ENCODE measurements at regions not wholly inside any gene's neighbourhood (a gene's known extent, or its start where the extent isn't known, plus 50 kb on each side); places are given as distances from the start of the nearest gene placed in this dataset.

DNA sequence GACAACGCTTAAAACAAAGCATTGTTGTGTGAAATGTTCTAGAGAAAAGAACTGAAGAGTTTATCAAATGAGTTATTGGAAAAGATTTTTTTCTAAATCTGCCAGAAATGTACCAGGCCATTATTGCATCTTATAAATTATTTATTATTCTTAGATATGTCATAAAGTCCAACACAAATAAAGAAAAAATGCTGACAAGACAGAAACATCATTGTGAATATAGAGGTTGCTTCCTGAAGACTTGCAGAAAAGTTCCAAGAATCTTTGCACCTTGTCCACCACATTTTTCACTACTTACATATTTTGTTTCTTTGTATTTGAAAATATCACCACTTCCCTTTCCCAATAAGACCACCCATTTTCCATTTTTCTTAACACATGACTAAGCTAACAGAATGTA is 545.8 kb downstream of the IQCM start:
- no peaks in the 10 kb centered on the region for H3K36me3 ChIP-seq (ENCODE audit: control insufficient read depth, insufficient read depth, low read length)
- no peak overlapping the region for H3K4me3 ChIP-seq (ENCODE audit: insufficient read depth, low read depth, low read length)
- no peaks in the 10 kb centered on the region for H3K27me3 ChIP-seq (ENCODE audit: control insufficient read depth, insufficient read depth, low read length, poor library complexity, severe bottlenecking)
- WGBS, 2 experiments = 97 to 100% methylated on average over 1 of the region's 1 CpG
- no peak overlapping the region for H3K27ac ChIP-seq (ENCODE audit: insufficient read depth, low read depth, low read length, poor library complexity, severe bottlenecking)
- H3K4me1 ChIP-seq (ENCODE audit: control insufficient read depth, insufficient read depth, low read length) = no peaks in the 10 kb centered on the region
- no peaks in the 10 kb centered on the region for H3K9me3 ChIP-seq (ENCODE audit: control insufficient read depth, low read length)

GRCh38 chr4:149266301-149266700 is 549.3 kb downstream of the IQCM start:
- Histone ChIP-seq H3K36me3 (ENCODE audit: control insufficient read depth, insufficient read depth, low read length) (no peaks in the 10 kb centered on the region), H3K9me3 (ENCODE audit: control insufficient read depth, low read length) (no peaks in the 10 kb centered on the region), H3K27me3 (ENCODE audit: control insufficient read depth, insufficient read depth, low read length, poor library complexity, severe bottlenecking) (no peaks in the 10 kb centered on the region), H3K4me1 (ENCODE audit: control insufficient read depth, insufficient read depth, low read length) (no peaks in the 10 kb centered on the region), H3K27ac (ENCODE audit: insufficient read depth, low read depth, low read length, poor library complexity, severe bottlenecking) (no peak overlapping the region), H3K4me3 (ENCODE audit: insufficient read depth, low read depth, low read length) (no peak overlapping the region)
- WGBS, 2 experiments = 100% methylated on average over 2 of the region's 3 CpGs

DNA sequence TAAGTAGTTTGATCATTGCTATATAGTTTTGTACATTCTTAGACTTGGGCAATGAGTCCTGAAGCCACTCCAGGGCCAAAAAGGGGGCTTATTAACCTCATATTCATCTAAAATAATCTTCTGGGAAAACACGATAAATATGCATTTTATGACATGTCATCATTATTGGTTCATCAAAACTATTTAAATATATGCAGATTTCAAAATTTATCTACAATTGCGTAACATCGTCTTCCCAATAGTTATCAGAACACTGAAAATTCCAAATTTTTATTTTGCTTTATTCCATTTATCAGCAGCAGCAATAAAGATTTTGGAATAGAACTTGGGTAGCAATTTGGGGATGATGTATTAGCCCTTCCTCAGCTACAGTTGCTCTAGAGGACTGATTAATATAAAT is 550.0 kb downstream of the IQCM start:
- WGBS, 2 experiments = 97% methylated on average over 3 of the region's 3 CpGs; no CpG with 5 or more reads in 1 of the 2 experiments

GRCh38 chr4:149264093-149264733 is 551.4 kb downstream of the IQCM start:
- no peak overlapping the region for H3K27ac ChIP-seq (ENCODE audit: insufficient read depth, low read depth, low read length, poor library complexity, severe bottlenecking)
- no peaks in the 10 kb centered on the region for H3K36me3 ChIP-seq (ENCODE audit: control insufficient read depth, insufficient read depth, low read length)
- no peak overlapping the region for H3K4me3 ChIP-seq (ENCODE audit: insufficient read depth, low read depth, low read length)
- 31% methylated on average over 2 of the region's 2 CpGs; no CpG with 5 or more reads in 1 of the 2 experiments for WGBS, 2 experiments
- H3K9me3 ChIP-seq (ENCODE audit: control insufficient read depth, low read length) = no peaks in the 10 kb centered on the region
- no peaks in the 10 kb centered on the region for H3K4me1 ChIP-seq (ENCODE audit: control insufficient read depth, insufficient read depth, low read length)
- H3K27me3 ChIP-seq (ENCODE audit: control insufficient read depth, insufficient read depth, low read length, poor library complexity, severe bottlenecking) = no peaks in the 10 kb centered on the region

More for the DNA sequence above, 550.0 kb downstream of the IQCM start:
- H3K4me3 ChIP-seq (ENCODE audit: insufficient read depth, low read depth, low read length) = no peak overlapping the region
- no peaks in the 10 kb centered on the region for H3K9me3 ChIP-seq (ENCODE audit: control insufficient read depth, low read length)
- no peak overlapping the region for H3K27ac ChIP-seq (ENCODE audit: insufficient read depth, low read depth, low read length, poor library complexity, severe bottlenecking)
- no peaks in the 10 kb centered on the region for H3K4me1 ChIP-seq (ENCODE audit: control insufficient read depth, insufficient read depth, low read length)
- H3K27me3 ChIP-seq (ENCODE audit: control insufficient read depth, insufficient read depth, low read length, poor library complexity, severe bottlenecking) = no peaks in the 10 kb centered on the region
- no peaks in the 10 kb centered on the region for H3K36me3 ChIP-seq (ENCODE audit: control insufficient read depth, insufficient read depth, low read length)

GRCh38 chr4:149248191-149248764 is 567.4 kb downstream of the IQCM start:
- Histone ChIP-seq H3K4me3 (ENCODE audit: insufficient read depth, low read depth, low read length) (no peak overlapping the region), H3K4me1 (ENCODE audit: control insufficient read depth, insufficient read depth, low read length) (no peaks in the 10 kb centered on the region), H3K27ac (ENCODE audit: insufficient read depth, low read depth, low read length, poor library complexity, severe bottlenecking) (no peak overlapping the region), H3K36me3 (ENCODE audit: control insufficient read depth, insufficient read depth, low read length) (no peaks in the 10 kb centered on the region), H3K27me3 (ENCODE audit: control insufficient read depth, insufficient read depth, low read length, poor library complexity, severe bottlenecking) (no peaks in the 10 kb centered on the region), H3K9me3 (ENCODE audit: control insufficient read depth, low read length) (no peaks in the 10 kb centered on the region)
- WGBS, 2 experiments = 77 to 83% methylated on average over 1 of the region's 1 CpG

DNA sequence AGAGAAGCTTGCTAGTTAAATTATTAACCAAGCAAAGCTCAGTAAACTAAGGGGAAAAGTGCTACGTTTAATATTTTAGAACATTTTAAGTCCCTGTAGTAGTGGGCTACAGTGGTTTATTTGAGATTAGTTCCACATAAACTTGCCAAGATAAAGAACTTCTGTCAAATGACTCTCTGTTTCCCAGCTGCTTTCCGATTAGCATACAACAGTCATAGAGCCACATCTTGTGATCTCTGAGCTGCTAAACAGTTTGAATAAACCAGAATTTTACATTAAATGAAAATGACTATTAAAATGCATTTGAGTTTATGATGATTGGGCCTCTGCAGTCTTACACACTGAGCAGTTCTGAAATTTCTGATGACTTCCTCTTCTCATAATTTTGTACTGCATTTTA is 568.5 kb downstream of the IQCM start:
- H3K4me1 ChIP-seq (ENCODE audit: control insufficient read depth, insufficient read depth, low read length) = no peaks in the 10 kb centered on the region
- no peak overlapping the region for H3K4me3 ChIP-seq (ENCODE audit: insufficient read depth, low read depth, low read length)
- H3K9me3 ChIP-seq (ENCODE audit: control insufficient read depth, low read length) = no peaks in the 10 kb centered on the region
- no peaks in the 10 kb centered on the region for H3K27me3 ChIP-seq (ENCODE audit: control insufficient read depth, insufficient read depth, low read length, poor library complexity, severe bottlenecking)
- no peaks in the 10 kb centered on the region for H3K36me3 ChIP-seq (ENCODE audit: control insufficient read depth, insufficient read depth, low read length)
- no peak overlapping the region for H3K27ac ChIP-seq (ENCODE audit: insufficient read depth, low read depth, low read length, poor library complexity, severe bottlenecking)
- WGBS, 2 experiments = 88 to 100% methylated on average over 2 of the region's 2 CpGs

DNA sequence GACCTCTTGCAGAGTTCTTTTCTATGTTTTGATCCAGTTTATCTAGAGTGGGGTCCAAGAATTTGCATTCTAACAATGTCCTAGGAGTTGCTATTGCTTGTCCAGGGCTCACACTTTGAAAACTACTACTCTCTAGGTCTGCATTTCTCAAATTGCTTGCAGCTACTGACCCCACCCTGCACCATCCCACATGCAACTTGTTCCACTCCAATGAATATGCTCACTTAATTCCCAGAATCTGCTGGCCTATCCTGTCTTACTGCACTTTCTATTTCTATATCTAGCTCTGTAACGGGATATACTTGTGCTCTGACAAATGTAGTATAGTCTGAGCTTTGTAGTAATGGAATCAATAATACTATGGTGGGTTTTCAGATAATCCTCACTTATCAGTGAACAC is 570.3 kb downstream of the IQCM start:
- Histone ChIP-seq H3K4me3 (ENCODE audit: insufficient read depth, low read depth, low read length) (no peak overlapping the region), H3K27me3 (ENCODE audit: control insufficient read depth, insufficient read depth, low read length, poor library complexity, severe bottlenecking) (no peaks in the 10 kb centered on the region), H3K36me3 (ENCODE audit: control insufficient read depth, insufficient read depth, low read length) (no peaks in the 10 kb centered on the region), H3K4me1 (ENCODE audit: control insufficient read depth, insufficient read depth, low read length) (no peaks in the 10 kb centered on the region), H3K27ac (ENCODE audit: insufficient read depth, low read depth, low read length, poor library complexity, severe bottlenecking) (no peak overlapping the region), H3K9me3 (ENCODE audit: control insufficient read depth, low read length) (no peaks in the 10 kb centered on the region)
- WGBS, 2 experiments = 82 to 100% methylated on average over 1 of the region's 1 CpG

DNA sequence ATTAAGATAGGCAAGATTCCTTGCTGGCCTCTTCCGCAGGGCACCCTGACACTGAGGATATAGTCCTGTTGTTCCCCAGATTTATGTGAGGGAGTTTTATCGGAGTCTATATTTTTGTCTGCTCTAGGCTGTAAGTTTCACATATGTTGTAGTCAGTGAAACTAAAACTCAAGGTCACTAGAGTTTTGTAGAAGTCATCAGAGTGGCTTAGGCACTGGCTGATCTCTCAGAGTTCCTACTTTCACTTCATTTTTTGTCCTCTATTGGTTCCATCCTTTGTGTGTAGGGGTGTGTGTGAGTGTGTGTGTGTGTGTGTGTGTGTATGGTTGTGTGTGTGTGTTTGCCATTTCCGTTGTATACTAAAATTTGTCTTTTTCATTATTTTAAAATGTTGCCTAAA is 577.5 kb downstream of the IQCM start:
- WGBS, 2 experiments = 92 to 94% methylated on average over 2 to 3 of the region's 3 CpGs
- H3K27me3 ChIP-seq (ENCODE audit: control insufficient read depth, insufficient read depth, low read length, poor library complexity, severe bottlenecking) = no peaks in the 10 kb centered on the region
- no peaks in the 10 kb centered on the region for H3K4me1 ChIP-seq (ENCODE audit: control insufficient read depth, insufficient read depth, low read length)
- H3K4me3 ChIP-seq (ENCODE audit: insufficient read depth, low read depth, low read length) = no peak overlapping the region
- H3K36me3 ChIP-seq (ENCODE audit: control insufficient read depth, insufficient read depth, low read length) = no peaks in the 10 kb centered on the region
- no peak overlapping the region for H3K27ac ChIP-seq (ENCODE audit: insufficient read depth, low read depth, low read length, poor library complexity, severe bottlenecking)
- H3K9me3 ChIP-seq (ENCODE audit: control insufficient read depth, low read length) = no peaks in the 10 kb centered on the region

DNA sequence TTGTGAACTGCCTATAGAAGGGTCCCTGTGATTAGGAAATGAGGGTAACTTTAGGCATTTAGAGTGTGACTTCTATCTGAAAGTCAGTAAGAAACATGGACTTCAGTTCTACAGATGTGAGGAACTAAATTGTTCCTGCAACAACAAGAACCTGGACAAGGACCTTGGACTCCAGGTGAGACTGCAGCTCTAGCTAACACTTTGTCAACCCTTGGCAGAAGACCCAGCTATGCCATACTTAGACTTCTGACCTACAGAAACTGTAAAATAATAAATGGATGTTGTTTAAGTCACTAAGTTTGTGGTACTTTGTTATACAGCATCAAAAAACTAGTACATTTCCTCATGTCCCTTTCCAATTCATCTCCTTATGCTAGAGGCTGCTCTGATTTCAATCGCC is 580.8 kb downstream of the IQCM start:
- H3K27me3 ChIP-seq (ENCODE audit: control insufficient read depth, insufficient read depth, low read length, poor library complexity, severe bottlenecking) = no peaks in the 10 kb centered on the region
- H3K4me3 ChIP-seq (ENCODE audit: insufficient read depth, low read depth, low read length) = no peak overlapping the region
- H3K27ac ChIP-seq (ENCODE audit: insufficient read depth, low read depth, low read length, poor library complexity, severe bottlenecking) = no peak overlapping the region
- 83% methylated on average over 1 of the region's 1 CpG; no CpG with 5 or more reads in 1 of the 2 experiments for WGBS, 2 experiments
- no peaks in the 10 kb centered on the region for H3K4me1 ChIP-seq (ENCODE audit: control insufficient read depth, insufficient read depth, low read length)
- H3K9me3 ChIP-seq (ENCODE audit: control insufficient read depth, low read length) = no peaks in the 10 kb centered on the region
- H3K36me3 ChIP-seq (ENCODE audit: control insufficient read depth, insufficient read depth, low read length) = no peaks in the 10 kb centered on the region

GRCh38 chr4:149223659-149224058 is 592.0 kb downstream of the IQCM start:
- no peak overlapping the region for H3K27ac ChIP-seq (ENCODE audit: insufficient read depth, low read depth, low read length, poor library complexity, severe bottlenecking)
- no peak overlapping the region for H3K4me3 ChIP-seq (ENCODE audit: insufficient read depth, low read depth, low read length)
- H3K36me3 ChIP-seq (ENCODE audit: control insufficient read depth, insufficient read depth, low read length) = no peaks in the 10 kb centered on the region
- H3K27me3 ChIP-seq (ENCODE audit: control insufficient read depth, insufficient read depth, low read length, poor library complexity, severe bottlenecking) = no peaks in the 10 kb centered on the region
- no peaks in the 10 kb centered on the region for H3K4me1 ChIP-seq (ENCODE audit: control insufficient read depth, insufficient read depth, low read length)
- H3K9me3 ChIP-seq (ENCODE audit: control insufficient read depth, low read length) = no peaks in the 10 kb centered on the region

Data from ectodermal cell (in vitro differentiated cells).